ENCODE measurements at regions not wholly inside any gene's neighbourhood (a gene's known extent, or its start where the extent isn't known, plus 50 kb on each side); places are given as distances from the start of the nearest gene placed in this dataset.

DNA sequence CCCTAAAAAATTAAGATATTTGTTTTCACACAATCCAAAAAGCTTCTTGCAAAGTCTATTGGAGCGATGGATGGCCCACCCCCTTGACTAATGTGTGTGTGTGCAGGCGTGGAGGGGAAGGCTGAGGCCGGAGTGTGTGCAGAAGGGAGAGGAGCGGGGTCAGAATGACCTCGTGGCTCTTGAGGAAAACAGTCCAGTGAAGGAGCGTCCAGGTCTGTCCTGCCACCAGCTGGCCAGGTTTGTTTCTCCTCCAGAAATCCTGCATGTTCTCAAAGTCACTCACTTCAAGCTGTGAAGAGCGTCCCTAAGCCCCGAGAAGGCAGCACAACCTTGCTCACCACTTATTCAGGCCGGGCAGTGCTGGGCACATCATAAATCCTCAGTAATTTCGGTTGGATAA lies 69.5 kb upstream of the SSX2IP start:
- DNase-seq (ENCODE audit: low read depth in 2 of 3, low spot score in 2 of 3), result no peak

DNA sequence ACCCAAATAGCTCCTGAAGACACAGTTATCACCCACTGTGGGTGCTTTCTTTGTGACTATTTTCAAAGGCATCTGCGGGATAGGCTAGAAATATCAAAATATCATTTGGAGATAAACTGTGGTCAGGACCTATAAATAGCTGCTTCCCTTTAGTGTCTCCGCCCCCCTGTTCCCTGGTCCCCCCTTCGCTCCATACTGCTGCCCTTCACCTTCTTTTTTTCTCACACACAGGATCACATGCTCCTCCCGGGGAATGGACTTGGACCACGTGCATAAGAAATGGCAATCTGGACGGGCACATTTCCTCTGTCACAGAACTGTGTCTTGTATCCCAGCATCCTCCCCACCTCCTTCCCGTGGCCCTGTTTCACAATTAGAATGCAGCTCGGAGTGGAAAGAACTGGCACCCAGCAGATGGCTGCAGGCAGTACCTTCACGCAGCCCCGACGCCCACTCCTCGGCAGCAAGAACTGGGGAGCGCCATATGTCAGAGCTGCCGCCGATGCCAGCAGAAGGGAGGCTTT lies 68.8 kb upstream of the SSX2IP start:
- no peak for DNase-seq (ENCODE audit: low read depth in 2 of 3, low spot score in 2 of 3)

DNA sequence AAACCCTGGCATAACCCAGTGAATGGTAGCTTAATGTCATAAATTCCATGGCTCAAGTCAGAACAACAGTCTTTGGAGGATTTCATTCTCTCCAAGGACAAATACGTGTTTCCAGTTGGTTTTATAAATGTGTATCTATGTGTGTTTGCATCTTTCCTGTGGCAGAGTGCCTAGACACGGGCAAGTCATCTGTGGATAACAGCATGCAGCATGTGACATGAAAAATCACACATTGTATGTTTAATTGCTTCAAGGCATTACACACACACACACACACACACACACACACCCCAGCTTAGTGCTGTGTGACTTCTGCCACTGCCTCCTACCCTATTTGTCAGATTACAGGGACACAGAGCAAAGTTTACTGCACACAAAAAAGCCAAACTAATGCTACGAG lies 68.2 kb upstream of the SSX2IP start:
- no peak for DNase-seq (ENCODE audit: low read depth in 2 of 3, low spot score in 2 of 3)

DNA sequence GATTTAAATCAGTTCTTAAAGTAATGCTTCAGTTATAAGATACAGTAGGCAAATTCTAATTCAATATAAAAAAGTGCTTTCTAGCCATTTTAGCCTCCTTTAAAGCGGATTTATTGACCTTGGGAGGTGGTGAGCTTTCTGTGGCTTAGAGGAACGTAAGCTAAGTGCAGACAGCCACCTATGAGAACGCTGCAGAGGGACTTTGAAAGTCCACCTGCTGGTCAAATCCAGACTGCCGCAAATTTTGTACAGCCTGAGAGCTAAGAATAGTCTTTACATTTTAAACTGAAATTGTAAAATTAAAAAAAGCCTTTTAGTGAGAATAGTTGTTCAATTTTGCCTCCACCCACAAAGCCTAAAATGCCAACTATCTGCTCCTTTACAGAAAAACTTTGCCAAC lies 67.0 kb upstream of the SSX2IP start:
- no peak for DNase-seq (ENCODE audit: low read depth in 2 of 3, low spot score in 2 of 3)

DNA sequence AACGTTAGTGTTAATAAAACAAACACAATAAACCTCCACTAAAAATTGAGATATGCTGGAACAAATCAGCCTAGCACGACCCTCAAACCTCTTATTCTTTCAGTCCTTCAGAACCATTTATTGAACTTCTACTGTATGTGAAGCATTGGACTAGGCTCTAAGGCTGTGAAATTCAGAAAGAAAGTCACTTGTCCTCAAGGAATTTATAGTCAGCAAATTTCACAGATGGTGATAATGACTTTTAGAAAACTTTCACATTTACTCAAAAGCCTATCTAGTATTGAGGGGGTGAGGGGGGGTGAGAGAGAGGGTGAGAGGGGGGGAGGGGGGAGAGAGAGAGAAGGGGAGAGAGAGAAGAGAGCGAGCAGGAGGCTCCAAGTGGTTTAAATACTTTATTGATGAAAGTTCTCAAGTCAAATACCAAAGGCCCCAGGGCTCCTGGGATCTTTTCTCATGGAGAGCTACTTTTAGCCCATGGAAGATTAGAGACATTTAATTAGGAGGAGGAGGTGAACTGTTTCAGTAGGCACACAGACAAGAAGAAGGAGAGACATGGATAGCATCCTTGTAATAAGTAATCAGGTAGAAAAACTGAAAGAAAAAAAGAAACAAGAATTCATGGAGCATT lies 66.3 kb upstream of the SSX2IP start:
- no peak for DNase-seq (ENCODE audit: low read depth in 2 of 3, low spot score in 2 of 3)

DNA sequence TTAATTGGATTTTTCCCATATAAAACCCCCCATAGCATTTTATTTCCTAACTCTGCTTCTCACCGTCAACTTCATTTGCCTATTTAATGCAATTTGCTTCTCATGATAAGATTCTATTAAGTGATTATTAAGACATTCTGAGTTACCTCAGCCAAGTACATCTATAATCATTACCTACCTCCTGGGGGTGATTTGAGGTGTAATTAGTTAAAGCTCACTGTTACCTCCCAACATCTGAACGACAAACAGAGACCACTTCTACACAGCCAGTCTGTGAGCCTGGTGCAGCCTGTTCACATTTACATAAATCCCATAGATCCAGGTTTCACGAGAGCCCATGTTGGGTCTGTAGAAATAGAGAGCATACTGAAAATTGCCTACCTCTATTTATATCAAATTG lies 65.7 kb upstream of the SSX2IP start:
- no peak for DNase-seq (ENCODE audit: low read depth in 2 of 3, low spot score in 2 of 3)

DNA sequence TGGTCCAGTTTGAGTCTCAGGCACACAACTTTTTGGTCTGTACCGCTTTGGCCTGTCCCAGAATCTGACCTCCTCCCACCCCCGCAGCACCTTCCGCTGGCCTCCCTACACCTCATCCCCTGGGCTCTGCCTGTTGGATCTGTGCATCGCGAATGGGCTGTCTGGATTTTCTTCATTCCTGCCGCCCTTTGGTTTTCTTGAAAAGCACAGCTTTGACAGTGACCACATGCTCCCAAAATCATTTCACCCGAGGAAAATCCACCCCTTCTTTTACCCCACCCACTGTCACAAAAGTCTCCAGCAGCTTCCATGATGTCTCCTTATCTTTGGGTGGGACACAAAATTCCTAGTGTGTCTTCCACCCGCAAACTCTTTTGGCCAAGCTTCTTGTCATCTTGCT lies 65.0 kb upstream of the SSX2IP start:
- DNase-seq (ENCODE audit: low read depth in 2 of 3, low spot score in 2 of 3), result no peak

DNA sequence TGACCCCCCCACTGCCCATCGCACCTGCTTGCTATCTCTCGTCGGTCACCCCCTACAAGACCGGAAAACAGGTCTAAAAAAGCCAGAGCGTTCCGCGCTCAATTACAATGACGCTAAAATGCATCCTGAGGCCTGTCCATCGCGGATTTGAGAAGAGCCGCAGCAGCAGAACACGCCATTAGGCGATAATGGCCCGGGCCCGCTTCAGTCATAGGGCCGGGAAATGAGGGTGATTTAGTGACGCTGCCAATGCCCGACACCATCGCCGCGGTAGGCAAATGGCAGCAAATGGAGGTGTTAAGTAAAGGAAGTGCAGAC lies 64.1 kb upstream of the SSX2IP start:
- DNase-seq (ENCODE audit: low read depth in 2 of 3, low spot score in 2 of 3), result no peak

DNA sequence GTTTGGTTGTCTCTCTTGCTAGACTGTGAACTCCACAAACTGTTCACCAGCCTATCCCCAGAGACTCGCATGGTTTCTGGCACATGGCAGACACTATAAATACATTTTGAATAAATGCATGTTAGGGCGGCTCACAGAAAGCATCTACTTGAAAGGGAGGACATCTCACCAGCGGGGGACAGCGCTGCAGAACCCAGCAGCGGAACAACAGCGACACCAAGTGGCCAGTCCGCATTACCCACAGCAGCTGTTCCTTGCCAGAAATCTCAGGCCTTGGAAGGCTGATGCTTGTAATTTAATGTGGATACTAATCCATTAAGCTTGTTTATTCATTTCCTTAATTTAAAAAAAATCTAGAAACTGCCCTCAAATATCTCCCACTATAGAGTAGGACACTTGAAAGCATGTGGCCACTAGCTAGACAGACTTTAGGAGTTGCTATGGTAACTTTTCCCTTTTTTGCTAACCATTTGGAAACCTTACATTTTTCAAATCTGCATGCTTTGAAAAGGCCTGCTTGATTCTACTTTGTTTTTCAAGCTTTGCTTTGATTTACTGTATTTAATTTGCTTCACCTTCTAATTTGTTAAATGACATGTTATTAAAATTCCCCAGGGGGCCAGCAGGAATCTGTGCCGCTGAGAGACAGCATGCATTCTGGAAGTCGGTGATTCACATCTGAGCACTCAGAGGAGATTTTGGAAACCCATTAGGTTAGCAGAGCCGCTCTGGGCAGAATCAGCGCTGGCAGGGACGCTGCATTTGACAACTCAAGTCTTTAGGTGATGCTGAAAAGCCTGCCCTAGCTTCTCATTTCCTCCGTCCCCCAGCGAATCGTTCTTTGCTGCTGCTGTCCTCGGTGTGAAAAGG lies 63.5 kb upstream of the SSX2IP start:
- DNase-seq (ENCODE audit: low read depth in 2 of 3, low spot score in 2 of 3), result peak; percentile 31 to 55 (median 48)

DNA sequence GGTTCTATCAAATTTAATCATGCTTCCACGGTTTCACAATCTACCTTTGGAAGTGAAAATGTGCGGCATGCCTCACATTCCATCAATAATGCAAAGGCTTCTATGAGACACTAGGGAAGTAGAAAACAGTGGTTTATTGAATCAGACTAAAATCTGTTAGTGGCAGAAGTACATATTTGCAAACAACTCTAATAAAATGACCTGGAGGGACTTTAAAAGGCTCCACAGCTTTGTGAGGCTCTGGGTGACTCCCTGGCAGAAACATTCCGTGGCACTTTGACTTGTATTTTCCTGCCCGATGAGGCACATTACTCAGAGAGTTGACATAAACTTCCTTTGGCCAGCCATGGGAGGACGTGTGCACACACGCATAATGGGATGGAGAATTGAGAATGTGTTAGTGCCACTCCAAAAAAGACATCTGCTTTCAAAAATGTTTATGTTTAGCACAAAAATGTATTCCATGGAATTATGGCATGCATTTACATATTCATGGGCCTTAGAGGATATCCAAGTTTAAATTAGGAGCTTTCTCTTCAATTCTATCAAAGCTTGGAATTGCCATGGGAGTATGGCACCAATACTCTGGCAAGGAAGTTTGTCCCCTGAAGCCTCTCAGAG lies 60.0 kb upstream of the SSX2IP start:
- no peak for DNase-seq (ENCODE audit: low read depth in 2 of 3, low spot score in 2 of 3)

DNA sequence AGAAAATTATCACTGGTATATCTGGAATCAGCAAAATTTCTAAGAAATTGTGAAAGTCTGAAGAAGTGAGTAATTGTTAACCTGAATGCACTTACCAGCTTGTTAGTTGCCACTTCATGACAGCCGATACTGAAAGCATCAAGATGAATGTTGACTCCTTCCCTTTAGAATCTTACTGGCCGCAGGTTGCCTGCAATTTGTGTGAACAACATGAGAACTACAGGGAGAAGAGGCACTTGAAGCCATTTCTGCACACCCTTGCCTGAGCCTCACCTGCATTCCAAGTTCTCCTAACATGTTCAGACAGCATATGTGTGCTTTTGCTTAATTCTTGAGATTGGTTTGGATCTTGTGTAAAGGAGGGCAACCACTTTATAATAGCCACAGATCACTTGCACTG lies 59.2 kb upstream of the SSX2IP start:
- DNase-seq (ENCODE audit: low read depth in 2 of 3, low spot score in 2 of 3), result no peak

DNA sequence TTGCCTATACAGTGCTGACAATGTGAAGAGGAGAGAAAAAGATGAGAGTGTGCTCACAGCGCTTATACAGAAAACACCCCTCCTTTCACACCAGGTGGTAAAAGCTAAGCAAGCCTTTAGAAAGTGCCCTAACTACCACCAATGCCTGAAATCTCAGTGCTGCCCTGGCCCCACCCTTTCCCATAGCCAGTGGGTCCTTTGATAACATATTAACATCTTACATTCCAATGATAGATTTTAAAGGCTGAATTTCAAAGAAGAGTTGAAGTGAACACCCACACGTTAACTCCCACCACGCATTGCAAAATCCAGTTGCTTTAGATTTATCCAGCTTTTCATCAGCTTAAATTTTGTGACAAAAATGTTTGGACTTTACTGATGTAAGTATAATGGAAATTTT lies 58.1 kb upstream of the SSX2IP start:
- no peak for DNase-seq (ENCODE audit: low read depth in 2 of 3, low spot score in 2 of 3)

DNA sequence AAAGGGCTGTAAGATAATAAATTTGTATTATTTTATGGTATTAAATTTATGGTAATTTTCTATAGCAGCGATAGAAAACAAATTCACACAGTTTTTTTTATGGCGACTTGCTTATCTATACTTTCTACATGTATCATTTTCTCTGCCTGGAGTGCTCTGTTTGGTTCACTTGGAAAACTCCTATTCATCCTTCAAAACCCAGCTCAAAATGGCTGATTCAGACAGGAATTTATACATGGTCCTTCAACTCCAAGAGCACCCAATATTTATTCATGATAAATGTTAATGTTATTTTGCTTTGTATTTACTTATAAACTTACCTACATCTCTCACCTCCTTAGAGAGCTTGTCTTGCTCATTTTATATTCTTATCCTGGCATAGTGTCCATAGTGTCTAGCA lies 55.6 kb upstream of the SSX2IP start:
- DNase-seq (ENCODE audit: low read depth in 2 of 3, low spot score in 2 of 3), result no peak

DNA sequence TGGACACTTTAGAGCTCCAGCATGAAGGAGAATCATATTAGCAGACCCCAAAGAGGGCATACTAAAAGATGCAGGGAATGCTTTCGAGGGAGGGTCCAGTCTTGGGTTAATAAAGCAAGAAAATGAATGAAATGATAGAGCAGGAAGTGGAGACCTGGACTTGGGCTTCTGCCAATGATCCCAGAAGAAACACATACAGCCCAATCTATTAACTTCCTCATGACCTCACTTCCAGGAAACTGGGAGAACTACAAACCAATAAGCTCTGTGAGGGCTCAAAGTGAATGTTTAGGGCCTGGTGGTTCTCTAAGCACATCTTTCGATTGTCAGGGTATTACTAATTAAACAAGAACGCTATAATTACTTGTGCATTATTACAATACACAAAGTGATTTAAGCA lies 53.6 kb upstream of the SSX2IP start:
- no peak for DNase-seq (ENCODE audit: low read depth in 2 of 3, low spot score in 2 of 3)

DNA sequence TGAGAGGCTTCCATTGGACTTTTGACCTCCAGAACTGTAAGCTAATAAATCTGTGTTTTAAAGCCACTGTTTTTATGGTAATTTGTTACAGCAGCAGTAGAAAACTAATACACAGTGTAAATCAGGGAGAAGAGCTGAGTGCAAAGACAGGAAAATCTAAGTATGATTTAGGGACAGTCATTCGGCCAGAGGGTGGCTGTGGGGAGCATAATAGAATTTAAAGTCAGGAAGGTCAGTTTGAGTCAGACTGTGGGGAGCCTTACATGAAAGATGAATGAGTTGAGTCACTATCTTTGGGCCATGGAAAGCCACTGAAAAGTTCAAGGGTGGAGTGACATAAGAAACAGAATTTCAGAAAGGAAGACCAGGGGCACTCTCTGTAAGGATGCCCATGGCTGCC lies 52.4 kb upstream of the SSX2IP start:
- DNase-seq (ENCODE audit: low read depth in 2 of 3, low spot score in 2 of 3), result no peak

DNA sequence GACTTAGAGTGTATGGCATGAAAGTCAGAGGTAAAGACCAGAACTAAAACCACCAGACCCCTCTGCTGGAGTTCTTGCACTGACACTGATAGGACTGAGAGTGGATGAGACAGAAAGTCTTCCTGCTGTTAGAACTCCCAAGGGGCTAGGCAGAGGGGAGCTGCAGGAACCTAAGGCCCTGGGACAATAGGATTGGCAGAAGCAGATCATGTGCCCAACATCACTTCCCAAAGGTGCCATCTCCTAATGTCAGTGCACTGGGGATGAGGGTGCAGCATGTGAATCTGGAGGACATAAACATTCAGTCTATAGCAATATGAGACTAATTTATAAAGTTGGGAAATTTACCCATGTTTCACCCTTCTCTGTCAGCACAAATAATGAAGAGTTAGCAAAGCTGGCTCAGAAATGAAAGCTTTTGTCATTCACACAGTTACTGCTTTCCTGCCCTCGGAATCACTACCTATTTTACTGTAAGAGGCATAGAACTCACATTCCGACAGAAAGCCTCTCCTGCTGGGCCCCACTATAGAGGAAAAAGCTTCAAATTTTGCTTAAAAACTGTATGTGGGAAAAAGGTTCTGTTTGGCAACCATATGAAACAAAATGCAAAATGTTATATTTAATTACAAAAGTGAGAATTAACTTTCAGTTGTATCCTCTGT lies 49.9 kb upstream of the SSX2IP start:
- DNase-seq (ENCODE audit: low read depth in 2 of 3, low spot score in 2 of 3), result no peak
